Sigmoid colon (tissue), 6 donors: ENCODE measurements at regions not wholly inside any gene's neighbourhood (a gene's known extent, or its start where the extent isn't known, plus 50 kb on each side); places are given as distances from the start of the nearest gene placed in this dataset.

ENCODE experiments used
- DNase-seq: peaks from one replicate; pipeline ENCODE4 v3.0.0-alpha.2; 2019
- H3K27ac ChIP-seq, 4 donors: fragments of 200-600 bp; sonication (generic); one replicate each; pipeline ENCODE4 v1.5.1; 2016 to 2019; ENCODE audit warnings: mild to moderate bottlenecking in 1 of 4
- H3K27me3 ChIP-seq, 3 donors: fragments of 200-600 bp; sonication (generic); one replicate each; pipeline ENCODE4 v1.5.1; 2019; ENCODE audit warnings: mild to moderate bottlenecking in 1 of 3
- H3K36me3 ChIP-seq, 4 donors: fragments of 200-600 bp; sonication (generic); one replicate each; pipeline ENCODE4 v1.5.1; 2016 to 2019
- H3K4me1 ChIP-seq, 4 donors: fragments of 200-600 bp; sonication (generic); one replicate each; pipeline ENCODE4 v1.5.1; 2017 to 2019
- H3K4me3 ChIP-seq, 4 donors: fragments of 200-600 bp; sonication (generic); one replicate each; pipeline ENCODE4 v1.5.1; 2017 to 2019; ENCODE audit warnings: mild to moderate bottlenecking in 2 of 4, moderate library complexity in 1 of 4
- H3K9me3 ChIP-seq, 4 donors: fragments of 200-600 bp in 3 of 4; sonication (generic) in 3 of 4; one replicate each; pipeline versions ENCODE4 v1.5.1 to v1.6.1; 2013 to 2019
- CTCF ChIP-seq, 4 experiments: fragments of 450-650 bp in 3 of 4; fragments of 200-600 bp in 1 of 4; IDR thresholded peaks; one replicate each; pipeline ENCODE4 v1.5.1; 2016 to 2019; ENCODE audit warnings: antibody characterized with exemption in 4 of 4, mild to moderate bottlenecking in 3 of 4, moderate library complexity in 2 of 4
- EP300 ChIP-seq, 4 donors: sonication (generic); formaldehyde crosslinking; IDR thresholded peaks; one replicate each; pipeline ENCODE4 v1.6.1; 2017; ENCODE audit warnings: antibody characterized with exemption in 4 of 4
- POLR2A ChIP-seq, 2 donors: fragments of 450-650 bp; IDR thresholded peaks; one replicate each; pipeline ENCODE4 v1.6.1; 2016; ENCODE audit warnings: antibody characterized with exemption in 2 of 2, mild to moderate bottlenecking in 2 of 2, moderate library complexity in 2 of 2
- POLR2AphosphoS5 ChIP-seq, 4 donors: sonication (generic); formaldehyde crosslinking; IDR thresholded peaks; one replicate each; pipeline ENCODE4 v1.6.1; 2017; ENCODE audit warnings: antibody characterized with exemption in 4 of 4
- WGBS, 2 donors: extraction: QIAGEN DNeasy Blood & Tissue Kit; methylation state at CpG; one replicate each; pipeline ENCODE4 v1.1.7; 2013; 5-methylcytosine and 5-hydroxymethylcytosine counted together
- intact Hi-C: fragments of 100-400 bp; cut with DNase I; formaldehyde crosslinking; loops from one replicate; pipeline ENCODE4 v1.15.1; 2023
- donor health status: healthy with polysubstance abuse.
- donor health status: healthy.

- no peaks in the 10 kb centered on the region for H3K9me3 ChIP-seq
- TF ChIP-seq CTCF (IDR thresholded peaks at IDR 0.05) (no peak), EP300 (IDR thresholded peaks at IDR 0.05) (no peak), POLR2AphosphoS5 (IDR thresholded peaks at IDR 0.05) (no peak), POLR2A (IDR thresholded peaks at IDR 0.05) (no peak)
- H3K36me3 ChIP-seq, result no peaks in the 10 kb centered on the region
- no peaks in the 10 kb centered on the region for H3K4me1 ChIP-seq
- no peaks in the 10 kb centered on the region for H3K27me3 ChIP-seq
- WGBS, 2 donors, result 38 to 58% methylated on average over 2 of the region's 2 CpGs
- H3K27ac ChIP-seq, result no peak overlapping the region
- no peak overlapping the region for H3K4me3 ChIP-seq
- intact Hi-C loops, result no loop called here
- no peak for DNase-seq
Measured at GRCh38 chr5:4734348-4734747, 405.8 kb upstream of the ADAMTS16 start.

- TF ChIP-seq CTCF (IDR thresholded peaks at IDR 0.05), result no peak
- TF ChIP-seq EP300 (IDR thresholded peaks at IDR 0.05), result no peak
- TF ChIP-seq POLR2AphosphoS5 (IDR thresholded peaks at IDR 0.05), result no peak
- TF ChIP-seq POLR2A (IDR thresholded peaks at IDR 0.05), result no peak
- H3K36me3 ChIP-seq, result no peaks in the 10 kb centered on the region
- 70 to 72% methylated on average over 3 of the region's 3 CpGs for WGBS, 2 donors
- intact Hi-C loops, result no loop called here
- no peak for DNase-seq
- H3K4me1 ChIP-seq, result no peaks in the 10 kb centered on the region
- no peak overlapping the region for H3K27ac ChIP-seq
- H3K9me3 ChIP-seq, result no peaks in the 10 kb centered on the region
- no peak overlapping the region for H3K4me3 ChIP-seq
- no peaks in the 10 kb centered on the region for H3K27me3 ChIP-seq
Measured at GRCh38 chr5:4735261-4735660, 404.9 kb upstream of the ADAMTS16 start.

GRCh38 chr5:4737868-4738267, 402.3 kb upstream of the ADAMTS16 start:
- no peaks in the 10 kb centered on the region for H3K36me3 ChIP-seq
- DNase-seq, result no peak
- H3K27ac ChIP-seq, result no peak overlapping the region
- no peaks in the 10 kb centered on the region for H3K4me1 ChIP-seq
- TF ChIP-seq POLR2AphosphoS5 (IDR thresholded peaks at IDR 0.05), result no peak
- TF ChIP-seq EP300 (IDR thresholded peaks at IDR 0.05), result no peak
- no peak for TF ChIP-seq CTCF (IDR thresholded peaks at IDR 0.05)
- no peak for TF ChIP-seq POLR2A (IDR thresholded peaks at IDR 0.05)
- no peaks in the 10 kb centered on the region for H3K27me3 ChIP-seq
- 39 to 67% methylated on average over 1 of the region's 1 CpG for WGBS, 2 donors
- H3K4me3 ChIP-seq, result no peak overlapping the region
- peaks cover 0 to 2% (median 0%) of the 10 kb centered on the region in 4 donors for H3K9me3 ChIP-seq
- intact Hi-C loops, result no loop called here

- 50 to 56% methylated on average over 2 of the region's 2 CpGs for WGBS, 2 donors
- Histone ChIP-seq H3K36me3 (no peaks in the 10 kb centered on the region), H3K27ac (no peak overlapping the region), H3K9me3 (peaks cover 0 to 2% (median 0%) of the 10 kb centered on the region in 4 donors), H3K4me3 (no peak overlapping the region), H3K27me3 (no peaks in the 10 kb centered on the region), H3K4me1 (no peaks in the 10 kb centered on the region)
- no peak for DNase-seq
- intact Hi-C loops, result no loop called here
- TF ChIP-seq CTCF (IDR thresholded peaks at IDR 0.05) (no peak), POLR2A (IDR thresholded peaks at IDR 0.05) (no peak), EP300 (IDR thresholded peaks at IDR 0.05) (no peak), POLR2AphosphoS5 (IDR thresholded peaks at IDR 0.05) (no peak)
Measured at GRCh38 chr5:4738298-4738697, 401.8 kb upstream of the ADAMTS16 start.

- H3K27me3 ChIP-seq, result no peaks in the 10 kb centered on the region
- no peak for DNase-seq
- WGBS, 2 donors, result 66 to 75% methylated on average over 8 of the region's 8 CpGs
- intact Hi-C loops, result no loop called here
- H3K36me3 ChIP-seq, result no peaks in the 10 kb centered on the region
- H3K27ac ChIP-seq, result no peak overlapping the region
- H3K9me3 ChIP-seq, result peaks cover 0 to 3% (median under 1%) of the 10 kb centered on the region in 4 donors
- TF ChIP-seq POLR2AphosphoS5 (IDR thresholded peaks at IDR 0.05) (no peak), POLR2A (IDR thresholded peaks at IDR 0.05) (no peak), EP300 (IDR thresholded peaks at IDR 0.05) (no peak), CTCF (IDR thresholded peaks at IDR 0.05) (no peak)
- no peak overlapping the region for H3K4me3 ChIP-seq
- H3K4me1 ChIP-seq, result no peaks in the 10 kb centered on the region
Measured at GRCh38 chr5:4740156-4740555, 400.0 kb upstream of the ADAMTS16 start.
